Gastroesophageal sphincter (tissue), 4 donors: ENCODE measurements at regions not wholly inside any gene's neighbourhood (a gene's known extent, or its start where the extent isn't known, plus 50 kb on each side); places are given as distances from the start of the nearest gene placed in this dataset.

Experiments
- ATAC-seq: fragments of 150-250 bp; one replicate; pipeline ENCODE4 v1.9.1; 2016; ENCODE audit warnings: mild to moderate bottlenecking, moderate library complexity
- H3K27ac ChIP-seq, 4 donors: fragments of 200-600 bp; sonication (generic) in 3 of 4; 1 replicate in 3 of 4; 2 replicates in 1 of 4; pipeline ENCODE4 v1.5.1; 2016 to 2019
- H3K27me3 ChIP-seq: fragments of 200-600 bp; sonication (generic); one replicate; pipeline ENCODE4 v1.5.1; 2019
- H3K36me3 ChIP-seq, 2 donors: fragments of 200-600 bp; sonication (generic); one replicate each; pipeline ENCODE4 v1.5.1; 2019; ENCODE audit warnings: control low read depth in 1 of 2
- H3K4me1 ChIP-seq, 3 donors: fragments of 200-600 bp; sonication (generic); 1 replicate in 2 of 3; 2 replicates in 1 of 3; pipeline ENCODE4 v1.5.1; 2016 to 2019; ENCODE audit warnings: control low read depth in 2 of 3
- H3K4me3 ChIP-seq, 2 donors: fragments of 200-600 bp; sonication (generic); one replicate each; pipeline ENCODE4 v1.5.1; 2019; ENCODE audit warnings: mild to moderate bottlenecking in 1 of 2, moderate library complexity in 1 of 2
- H3K9me3 ChIP-seq, 3 donors: fragments of 200-600 bp; sonication (generic); one replicate each; pipeline ENCODE4 v1.5.1; 2017 to 2019; ENCODE audit warnings: control low read depth in 2 of 3
- EP300 ChIP-seq: sonication (generic); formaldehyde crosslinking; IDR thresholded peaks from one replicate; pipeline ENCODE4 v1.6.1; 2017; ENCODE audit warnings: antibody characterized with exemption, mild to moderate bottlenecking
- POLR2A ChIP-seq, 2 donors: fragments of 450-650 bp; IDR thresholded peaks; one replicate each; pipeline ENCODE4 v1.6.1; 2017; ENCODE audit warnings: antibody characterized with exemption in 2 of 2, mild to moderate bottlenecking in 2 of 2, moderate library complexity in 1 of 2
- POLR2AphosphoS5 ChIP-seq: sonication (generic); formaldehyde crosslinking; IDR thresholded peaks from one replicate; pipeline ENCODE4 v1.6.1; 2017; ENCODE audit warnings: antibody characterized with exemption
- WGBS, 2 donors: methylation state at CpG; one replicate each; pipeline ENCODE4 v1.1.5; 2018; ENCODE audit warnings: low coverage in 1 of 2; 5-methylcytosine and 5-hydroxymethylcytosine counted together
- TF ChIP-seq, protein P1 (sequence below), 4 experiments: fragments of 200-600 bp in 2 of 4; fragments of 450-650 bp in 2 of 4; sonication (generic) in 1 of 4; IDR thresholded peaks; one replicate each; pipeline ENCODE4 v1.5.1; 2017 to 2019; ENCODE audit warnings: antibody characterized with exemption in 4 of 4, mild to moderate bottlenecking in 2 of 4, moderate library complexity in 2 of 4

DNA sequence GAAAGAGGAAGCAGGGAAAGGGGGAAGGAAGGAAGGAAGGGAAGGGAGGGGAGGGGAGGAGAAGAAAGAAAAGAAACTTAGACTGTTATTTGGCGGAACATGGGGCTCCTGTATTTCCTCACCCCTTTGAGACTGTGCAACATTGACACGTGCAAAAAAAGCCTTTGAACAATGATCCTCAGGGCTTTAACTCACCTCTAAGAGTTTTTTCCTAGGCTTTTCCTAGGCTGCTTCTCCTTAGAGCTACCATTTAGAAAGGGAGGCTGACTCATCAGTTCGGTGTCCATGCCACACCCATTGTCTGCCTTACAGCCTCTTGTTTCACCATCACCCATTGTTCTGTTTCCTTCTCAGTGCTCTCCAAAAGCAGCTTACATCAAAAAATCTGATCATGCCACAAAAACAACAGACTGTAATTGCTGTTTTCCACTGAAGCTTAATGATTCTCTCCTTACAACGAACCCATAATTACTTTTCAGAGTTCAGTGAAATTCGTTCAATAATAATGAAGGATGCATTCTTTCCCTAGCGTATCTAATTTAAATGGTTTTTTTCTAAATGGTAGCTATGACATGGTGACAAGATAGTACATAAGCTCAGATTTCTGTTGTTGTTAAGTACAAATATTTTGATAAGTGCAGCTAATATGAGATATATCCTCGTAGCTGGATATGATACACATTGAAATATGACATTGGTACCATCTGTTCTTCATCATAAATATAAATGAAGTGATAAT is 90.8 kb downstream of the PRLHR start:
- TF ChIP-seq, protein P1, sequence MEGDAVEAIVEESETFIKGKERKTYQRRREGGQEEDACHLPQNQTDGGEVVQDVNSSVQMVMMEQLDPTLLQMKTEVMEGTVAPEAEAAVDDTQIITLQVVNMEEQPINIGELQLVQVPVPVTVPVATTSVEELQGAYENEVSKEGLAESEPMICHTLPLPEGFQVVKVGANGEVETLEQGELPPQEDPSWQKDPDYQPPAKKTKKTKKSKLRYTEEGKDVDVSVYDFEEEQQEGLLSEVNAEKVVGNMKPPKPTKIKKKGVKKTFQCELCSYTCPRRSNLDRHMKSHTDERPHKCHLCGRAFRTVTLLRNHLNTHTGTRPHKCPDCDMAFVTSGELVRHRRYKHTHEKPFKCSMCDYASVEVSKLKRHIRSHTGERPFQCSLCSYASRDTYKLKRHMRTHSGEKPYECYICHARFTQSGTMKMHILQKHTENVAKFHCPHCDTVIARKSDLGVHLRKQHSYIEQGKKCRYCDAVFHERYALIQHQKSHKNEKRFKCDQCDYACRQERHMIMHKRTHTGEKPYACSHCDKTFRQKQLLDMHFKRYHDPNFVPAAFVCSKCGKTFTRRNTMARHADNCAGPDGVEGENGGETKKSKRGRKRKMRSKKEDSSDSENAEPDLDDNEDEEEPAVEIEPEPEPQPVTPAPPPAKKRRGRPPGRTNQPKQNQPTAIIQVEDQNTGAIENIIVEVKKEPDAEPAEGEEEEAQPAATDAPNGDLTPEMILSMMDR (IDR thresholded peaks at IDR 0.05) = no peak
- TF ChIP-seq EP300 (no peak), POLR2AphosphoS5 (no peak), POLR2A (IDR thresholded peaks at IDR 0.05) (no peak)
- WGBS, 2 donors = 21 to 33% methylated on average over 7 of the region's 7 CpGs
- ATAC-seq = peak; percentile 39
- H3K27me3 ChIP-seq = peaks cover 22% of the 10 kb centered on the region
- H3K9me3 ChIP-seq = no peaks in the 10 kb centered on the region
- H3K4me1 ChIP-seq = no peaks in the 10 kb centered on the region
- no peak overlapping the region for H3K27ac ChIP-seq
- no peak overlapping the region for H3K4me3 ChIP-seq
- H3K36me3 ChIP-seq = no peaks in the 10 kb centered on the region

DNA sequence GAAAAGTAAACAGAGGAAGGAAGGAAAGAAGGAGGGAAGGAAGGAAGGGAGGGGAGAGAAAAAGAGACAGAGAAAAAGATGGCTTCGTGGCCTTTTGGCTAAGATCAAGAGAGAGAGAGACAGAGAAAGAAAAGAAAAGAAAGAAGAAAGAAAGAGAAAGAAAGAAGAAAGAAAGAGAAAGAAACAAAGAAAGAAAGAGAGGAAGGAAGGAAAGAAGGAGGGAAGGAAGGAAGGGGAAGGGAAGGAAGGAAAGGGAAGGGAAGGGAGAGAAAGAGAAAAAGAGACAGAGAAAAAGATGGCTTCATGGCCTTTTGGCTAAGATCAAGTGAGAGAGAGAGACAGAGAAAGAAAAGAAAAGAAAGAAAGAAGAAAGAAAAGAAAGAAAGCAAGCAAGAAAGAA is 91.4 kb downstream of the PRLHR start:
- Histone ChIP-seq H3K36me3 (no peaks in the 10 kb centered on the region), H3K27me3 (peaks cover 22% of the 10 kb centered on the region), H3K27ac (no peak overlapping the region), H3K9me3 (no peaks in the 10 kb centered on the region), H3K4me1 (no peaks in the 10 kb centered on the region), H3K4me3 (no peak overlapping the region)
- no peak for TF ChIP-seq EP300
- TF ChIP-seq POLR2AphosphoS5 = no peak
- TF ChIP-seq POLR2A (IDR thresholded peaks at IDR 0.05) = no peak
- TF ChIP-seq, protein P1 (IDR thresholded peaks at IDR 0.05) = no peak
- WGBS, 2 donors = 71 to 100% methylated on average over 1 of the region's 1 CpG
- no peak for ATAC-seq

DNA sequence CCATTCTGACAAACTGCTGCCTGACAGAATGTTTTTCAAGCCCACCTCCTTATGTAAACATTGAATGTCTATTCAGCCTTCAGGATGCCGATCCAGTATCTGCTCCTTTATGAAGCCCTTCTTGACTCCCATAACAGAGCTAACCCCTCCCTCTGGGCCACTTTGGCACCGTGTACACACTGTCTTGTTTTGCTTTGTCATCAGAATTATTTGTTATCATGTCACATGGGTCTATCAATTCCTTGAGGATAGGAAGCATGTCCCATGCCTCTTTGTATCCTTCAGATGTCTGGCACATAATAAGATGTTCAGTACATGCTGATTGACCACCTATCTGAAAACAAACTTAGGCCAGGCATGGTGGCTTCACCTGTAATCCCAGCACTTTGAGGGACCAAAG is 92.3 kb downstream of the PRLHR start:
- peaks cover 22% of the 10 kb centered on the region for H3K27me3 ChIP-seq
- no peaks in the 10 kb centered on the region for H3K9me3 ChIP-seq
- ATAC-seq = no peak
- no peak overlapping the region for H3K4me3 ChIP-seq
- H3K36me3 ChIP-seq = no peaks in the 10 kb centered on the region
- no peak for TF ChIP-seq EP300
- no peak for TF ChIP-seq POLR2AphosphoS5
- TF ChIP-seq POLR2A (IDR thresholded peaks at IDR 0.05) = no peak
- TF ChIP-seq, protein P1 (IDR thresholded peaks at IDR 0.05) = no peak
- H3K4me1 ChIP-seq = no peaks in the 10 kb centered on the region
- no peak overlapping the region for H3K27ac ChIP-seq
- 25 to 36% methylated on average over 2 of the region's 2 CpGs for WGBS, 2 donors

DNA sequence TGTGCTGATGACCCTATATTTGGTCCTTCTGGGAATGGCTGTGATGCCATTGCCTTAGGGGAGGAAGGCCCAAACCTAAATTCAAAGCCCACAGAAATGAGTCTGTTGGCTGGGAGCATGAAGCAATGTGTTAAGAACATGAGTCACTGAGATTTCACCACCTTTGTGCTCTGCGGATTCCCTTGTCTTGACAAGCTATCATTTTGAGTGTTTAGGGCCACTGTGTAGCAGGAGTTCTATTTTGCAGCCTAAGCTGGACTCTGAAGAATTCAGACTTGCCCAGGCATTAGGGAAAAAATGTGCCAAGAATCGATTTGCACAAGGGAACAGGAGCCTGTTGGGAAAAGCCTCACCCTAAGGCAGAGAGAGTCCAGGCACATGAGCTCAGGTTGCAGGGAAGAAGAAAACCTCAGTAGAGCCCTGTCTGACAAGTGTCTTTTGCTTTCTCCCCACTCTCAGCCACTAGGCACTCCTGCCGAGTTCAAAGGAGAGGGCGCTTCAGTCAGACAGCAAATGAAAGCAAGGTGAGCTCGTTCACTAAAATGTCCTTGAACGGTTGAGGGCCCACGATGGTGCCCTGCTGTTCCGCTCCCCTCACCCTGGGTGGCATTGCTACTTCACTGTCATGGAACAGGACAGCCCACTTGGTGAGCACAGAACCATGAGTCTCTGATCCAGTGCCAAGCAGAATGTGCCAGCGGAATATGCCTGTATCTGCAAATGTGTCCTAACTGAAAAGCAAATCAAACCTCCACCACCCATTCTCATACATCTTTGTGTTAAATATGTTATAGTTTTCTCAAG is 93.6 kb downstream of the PRLHR start:
- ATAC-seq = no peak
- Histone ChIP-seq H3K4me3 (no peak overlapping the region), H3K36me3 (no peaks in the 10 kb centered on the region), H3K4me1 (no peaks in the 10 kb centered on the region), H3K9me3 (no peaks in the 10 kb centered on the region), H3K27ac (no peak overlapping the region), H3K27me3 (peaks cover 29% of the 10 kb centered on the region)
- no peak for TF ChIP-seq POLR2A (IDR thresholded peaks at IDR 0.05)
- 64 to 73% methylated on average over 3 to 9 of the region's 9 CpGs for WGBS, 2 donors

DNA sequence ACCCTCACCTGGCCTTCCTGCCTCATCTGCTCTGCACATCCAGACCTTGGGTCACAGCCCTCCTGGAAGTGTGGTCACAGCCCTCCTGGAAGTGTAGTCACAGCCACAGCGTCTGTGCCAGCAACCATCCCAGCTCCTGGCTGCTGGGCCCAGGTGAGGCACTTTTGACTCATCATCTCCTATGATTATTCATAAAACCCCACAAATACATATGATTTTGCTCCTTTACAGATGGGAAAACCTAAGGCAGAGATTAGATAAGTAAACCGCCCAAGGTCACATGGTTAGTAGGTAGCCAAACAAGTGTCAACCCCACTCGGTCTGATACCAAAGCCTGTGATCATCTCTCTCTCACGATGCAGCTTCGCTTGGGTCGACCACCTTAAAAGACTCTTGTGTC is 94.3 kb downstream of the PRLHR start:
- Histone ChIP-seq H3K27me3 (peaks cover 36% of the 10 kb centered on the region), H3K4me1 (no peaks in the 10 kb centered on the region), H3K9me3 (no peaks in the 10 kb centered on the region), H3K36me3 (no peaks in the 10 kb centered on the region), H3K27ac (no peak overlapping the region), H3K4me3 (no peak overlapping the region)
- ATAC-seq = no peak
- TF ChIP-seq EP300 (no peak), POLR2AphosphoS5 (no peak), POLR2A (IDR thresholded peaks at IDR 0.05) (no peak)
- TF ChIP-seq, protein P1 (IDR thresholded peaks at IDR 0.05) = no peak
- WGBS, 2 donors = 88 to 91% methylated on average over 6 of the region's 6 CpGs
